ENCODE measurements at regions not wholly inside any gene's neighbourhood (a gene's known extent, or its start where the extent isn't known, plus 50 kb on each side); places are given as distances from the start of the nearest gene placed in this dataset.

DNA sequence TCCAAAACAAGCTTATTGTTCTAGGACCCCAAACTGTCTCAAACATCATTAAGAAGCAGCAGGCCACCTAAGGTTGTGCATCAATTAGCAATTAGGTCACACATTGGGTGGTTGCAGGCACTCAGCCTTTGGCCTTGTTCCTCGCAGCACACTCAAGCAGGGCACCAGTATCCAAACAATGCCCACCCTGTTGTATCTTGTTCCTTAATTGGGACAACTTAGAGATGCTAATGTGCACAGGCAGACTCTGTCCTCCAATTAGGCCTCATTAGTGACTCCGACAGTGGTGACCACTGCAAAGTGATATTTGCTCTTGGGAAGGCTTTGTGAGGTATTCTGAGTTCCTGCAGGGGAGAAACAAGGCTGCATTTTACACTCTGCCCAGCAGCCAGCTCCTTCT is 515.1 kb upstream of the PTBP2 start:
- POLR2A ChIA-PET = no interaction called here
- CTCF ChIA-PET = no interaction called here
- TF ChIP-seq, protein P1, sequence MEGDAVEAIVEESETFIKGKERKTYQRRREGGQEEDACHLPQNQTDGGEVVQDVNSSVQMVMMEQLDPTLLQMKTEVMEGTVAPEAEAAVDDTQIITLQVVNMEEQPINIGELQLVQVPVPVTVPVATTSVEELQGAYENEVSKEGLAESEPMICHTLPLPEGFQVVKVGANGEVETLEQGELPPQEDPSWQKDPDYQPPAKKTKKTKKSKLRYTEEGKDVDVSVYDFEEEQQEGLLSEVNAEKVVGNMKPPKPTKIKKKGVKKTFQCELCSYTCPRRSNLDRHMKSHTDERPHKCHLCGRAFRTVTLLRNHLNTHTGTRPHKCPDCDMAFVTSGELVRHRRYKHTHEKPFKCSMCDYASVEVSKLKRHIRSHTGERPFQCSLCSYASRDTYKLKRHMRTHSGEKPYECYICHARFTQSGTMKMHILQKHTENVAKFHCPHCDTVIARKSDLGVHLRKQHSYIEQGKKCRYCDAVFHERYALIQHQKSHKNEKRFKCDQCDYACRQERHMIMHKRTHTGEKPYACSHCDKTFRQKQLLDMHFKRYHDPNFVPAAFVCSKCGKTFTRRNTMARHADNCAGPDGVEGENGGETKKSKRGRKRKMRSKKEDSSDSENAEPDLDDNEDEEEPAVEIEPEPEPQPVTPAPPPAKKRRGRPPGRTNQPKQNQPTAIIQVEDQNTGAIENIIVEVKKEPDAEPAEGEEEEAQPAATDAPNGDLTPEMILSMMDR (IDR thresholded peaks at IDR 0.05; ENCODE audit: insufficient read depth, low read depth, low read length) = no peak
- Histone ChIP-seq H3K4me3 (ENCODE audit: low read depth, low read length) (no peak overlapping the region), H3K36me3 (ENCODE audit: control insufficient read depth, insufficient read depth, low read length) (no peaks in the 10 kb centered on the region), H3K27me3 (ENCODE audit: control insufficient read depth, insufficient read depth, low read length) (no peaks in the 10 kb centered on the region)
- DNase-seq (ENCODE audit: low read depth) = no peak

DNA sequence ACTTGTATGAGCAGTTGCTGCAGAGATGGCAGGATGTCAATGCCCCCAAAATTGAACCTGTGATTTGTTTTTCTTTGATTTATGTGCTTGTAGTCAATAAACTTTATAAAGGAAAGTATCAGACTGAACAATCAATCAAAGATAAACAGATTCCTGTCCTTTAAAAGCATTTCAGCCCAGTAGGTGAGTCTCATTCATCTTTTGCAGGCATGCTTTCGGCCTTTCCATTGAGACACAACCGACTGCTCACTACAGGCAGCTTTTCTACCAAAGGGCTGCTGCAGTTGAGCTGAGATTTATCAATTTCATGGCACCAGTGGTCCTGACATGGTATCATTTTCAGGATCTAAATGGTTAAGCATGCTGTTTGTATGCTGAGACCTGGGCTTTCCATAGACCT is 513.6 kb upstream of the PTBP2 start:
- TF ChIP-seq, protein P1 (IDR thresholded peaks at IDR 0.05; ENCODE audit: insufficient read depth, low read depth, low read length) = no peak
- ChIA-PET CTCF (no interaction called here), POLR2A (no interaction called here)

GRCh38 chr1:96208428-96208827 is 513.2 kb upstream of the PTBP2 start:
- no peak for DNase-seq (ENCODE audit: low read depth)
- Histone ChIP-seq H3K27me3 (ENCODE audit: control insufficient read depth, insufficient read depth, low read length) (no peaks in the 10 kb centered on the region; the same call in 1 of the 2 replicates), H3K36me3 (ENCODE audit: control insufficient read depth, insufficient read depth, low read length) (no peaks in the 10 kb centered on the region), H3K4me3 (ENCODE audit: low read depth, low read length) (no peak overlapping the region)
- TF ChIP-seq, protein P1 (IDR thresholded peaks at IDR 0.05; ENCODE audit: insufficient read depth, low read depth, low read length) = no peak
- ChIA-PET CTCF (no interaction called here), POLR2A (interaction anchor here (0.6 kb wide), 1 partner anchor 14 kb away, joined by 5 read pairs; no protein-coding TSS in a partner anchor)

More for the DNA sequence above, 513.6 kb upstream of the PTBP2 start:
- H3K36me3 ChIP-seq (ENCODE audit: control insufficient read depth, insufficient read depth, low read length) = no peaks in the 10 kb centered on the region
- DNase-seq (ENCODE audit: low read depth) = no peak
- no peak overlapping the region for H3K4me3 ChIP-seq (ENCODE audit: low read depth, low read length)
- no peaks in the 10 kb centered on the region; the same call in 1 of the 2 replicates for H3K27me3 ChIP-seq (ENCODE audit: control insufficient read depth, insufficient read depth, low read length)

DNA sequence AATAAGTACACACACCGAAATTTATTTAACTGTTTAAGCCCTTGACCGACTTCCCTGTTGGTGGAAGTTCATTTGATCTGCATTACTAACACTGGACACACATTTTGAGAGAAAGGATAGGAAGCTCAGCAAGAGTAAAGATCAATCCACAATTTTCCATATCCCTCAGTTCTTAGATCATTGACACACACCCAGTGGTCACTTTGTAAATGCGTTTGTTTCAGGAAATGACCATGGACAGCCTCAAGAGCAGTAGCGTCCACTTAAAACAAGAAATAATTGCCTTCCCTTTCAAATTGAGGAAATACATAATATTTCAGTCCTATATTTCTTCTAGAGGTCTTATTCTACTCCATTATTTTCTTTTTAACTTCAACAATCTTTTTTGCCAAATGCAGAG is 511.5 kb upstream of the PTBP2 start:
- no peaks in the 10 kb centered on the region for H3K36me3 ChIP-seq (ENCODE audit: control insufficient read depth, insufficient read depth, low read length)
- TF ChIP-seq, protein P1 (IDR thresholded peaks at IDR 0.05; ENCODE audit: insufficient read depth, low read depth, low read length) = no peak
- no peak for DNase-seq (ENCODE audit: low read depth)
- no peak overlapping the region for H3K4me3 ChIP-seq (ENCODE audit: low read depth, low read length)
- POLR2A ChIA-PET = no interaction called here
- H3K27me3 ChIP-seq (ENCODE audit: control insufficient read depth, insufficient read depth, low read length) = peaks cover 2% of the 10 kb centered on the region; the same call in 1 of the 2 replicates
- CTCF ChIA-PET = no interaction called here

GRCh38 chr1:96211202-96211601 is 510.4 kb upstream of the PTBP2 start:
- ChIA-PET POLR2A (no interaction called here), CTCF (no interaction called here)

More at GRCh38 chr1:96211202-96211601, 510.4 kb upstream of the PTBP2 start:
- DNase-seq (ENCODE audit: low read depth) = no peak
- TF ChIP-seq, protein P1 (IDR thresholded peaks at IDR 0.05; ENCODE audit: insufficient read depth, low read depth, low read length) = no peak
- Histone ChIP-seq H3K36me3 (ENCODE audit: control insufficient read depth, insufficient read depth, low read length) (no peaks in the 10 kb centered on the region), H3K27me3 (ENCODE audit: control insufficient read depth, insufficient read depth, low read length) (peaks cover 2% of the 10 kb centered on the region; the same call in 1 of the 2 replicates), H3K4me3 (ENCODE audit: low read depth, low read length) (no peak overlapping the region)

All from BJ (cell line).